ENCODE measurements at regions not wholly inside any gene's neighbourhood (a gene's known extent, or its start where the extent isn't known, plus 50 kb on each side); places are given as distances from the start of the nearest gene placed in this dataset.

GRCh38 chr4:156177941-156178340 is 224.3 kb upstream of the CTSO start:
- no peaks in the 10 kb centered on the region for H3K36me3 Mint-ChIP-seq (ENCODE audit: low read depth)
- H3K4me3 Mint-ChIP-seq: no peak overlapping the region
- no peak overlapping the region for H3K27ac Mint-ChIP-seq
- no peaks in the 10 kb centered on the region for H3K27me3 Mint-ChIP-seq (ENCODE audit: low read depth)
- peaks cover 14% of the 10 kb centered on the region for H3K9me3 Mint-ChIP-seq
- no peak for TF ChIP-seq CTCF (IDR thresholded peaks at IDR 0.05; ENCODE audit: unreplicated experiment in 3 of 3)
- no peaks in the 10 kb centered on the region for H3K4me1 Mint-ChIP-seq

- H3K36me3 Mint-ChIP-seq (ENCODE audit: low read depth): no peaks in the 10 kb centered on the region
- TF ChIP-seq CTCF (IDR thresholded peaks at IDR 0.05; ENCODE audit: unreplicated experiment in 3 of 3): no peak
- H3K27me3 Mint-ChIP-seq (ENCODE audit: low read depth): no peaks in the 10 kb centered on the region
- no peak overlapping the region for H3K4me3 Mint-ChIP-seq
- H3K4me1 Mint-ChIP-seq: no peaks in the 10 kb centered on the region
- no peak overlapping the region for H3K27ac Mint-ChIP-seq
- peaks cover 20% of the 10 kb centered on the region for H3K9me3 Mint-ChIP-seq
These were observed 223.2 kb upstream of the CTSO start for GRCh38 chr4:156176896-156177295.

GRCh38 chr4:156173937-156174336 is 220.3 kb upstream of the CTSO start:
- Mint-ChIP-seq H3K4me3 (no peak overlapping the region), H3K27ac (peak overlapping the region in 2 of 3 experiments; percentile 20 to 22), H3K4me1 (peaks cover 12% of the 10 kb centered on the region), H3K27me3 (ENCODE audit: low read depth) (no peaks in the 10 kb centered on the region), H3K9me3 (peaks cover 20% of the 10 kb centered on the region), H3K36me3 (ENCODE audit: low read depth) (no peaks in the 10 kb centered on the region)
- no peak for TF ChIP-seq CTCF (IDR thresholded peaks at IDR 0.05; ENCODE audit: unreplicated experiment in 3 of 3)

- Mint-ChIP-seq H3K27ac (peak overlapping the region in 2 of 3 experiments; percentile 20 to 22), H3K36me3 (ENCODE audit: low read depth) (no peaks in the 10 kb centered on the region), H3K27me3 (ENCODE audit: low read depth) (no peaks in the 10 kb centered on the region), H3K9me3 (peaks cover 20% of the 10 kb centered on the region), H3K4me1 (peaks cover 16% of the 10 kb centered on the region), H3K4me3 (no peak overlapping the region)
- no peak for TF ChIP-seq CTCF (IDR thresholded peaks at IDR 0.05; ENCODE audit: unreplicated experiment in 3 of 3)
These were observed 219.8 kb upstream of the CTSO start for GRCh38 chr4:156173486-156173885.

GRCh38 chr4:156169861-156170260 is 216.2 kb upstream of the CTSO start:
- H3K4me3 Mint-ChIP-seq: no peak overlapping the region
- peaks cover 16% of the 10 kb centered on the region for H3K9me3 Mint-ChIP-seq
- peak overlapping the region; percentile 61 to 89 (median 63) for H3K27ac Mint-ChIP-seq
- TF ChIP-seq CTCF (IDR thresholded peaks at IDR 0.05; ENCODE audit: unreplicated experiment in 3 of 3): no peak
- no peaks in the 10 kb centered on the region for H3K36me3 Mint-ChIP-seq (ENCODE audit: low read depth)
- peaks cover 16% of the 10 kb centered on the region for H3K4me1 Mint-ChIP-seq
- no peaks in the 10 kb centered on the region for H3K27me3 Mint-ChIP-seq (ENCODE audit: low read depth)

GRCh38 chr4:156169011-156169410 is 215.3 kb upstream of the CTSO start:
- H3K27me3 Mint-ChIP-seq (ENCODE audit: low read depth): no peaks in the 10 kb centered on the region
- H3K36me3 Mint-ChIP-seq (ENCODE audit: low read depth): no peaks in the 10 kb centered on the region
- peak overlapping the region; percentile 61 to 89 (median 72) for H3K27ac Mint-ChIP-seq
- H3K4me1 Mint-ChIP-seq: peaks cover 16% of the 10 kb centered on the region
- peak; percentile 57 to 68 (median 67) for TF ChIP-seq CTCF (IDR thresholded peaks at IDR 0.05; ENCODE audit: unreplicated experiment in 3 of 3)
- peaks cover 13% of the 10 kb centered on the region for H3K9me3 Mint-ChIP-seq
- H3K4me3 Mint-ChIP-seq: no peak overlapping the region

All from nephron (organoid).